Sciatic nerve (tissue), 2 donors: ENCODE measurements at regions not wholly inside any gene's neighbourhood (a gene's known extent, or its start where the extent isn't known, plus 50 kb on each side); places are given as distances from the start of the nearest gene placed in this dataset.
"Not testable (repeated sequence)": the region's sequence is repeated elsewhere in the genome, so short reads cannot be mapped to it uniquely, and the experiment has no call there.

ENCODE experiments used
- ATAC-seq: fragments of 200-7000 bp; cut with Tn5 transposase; one replicate; pipeline ENCODE4 v1.9.1; 2020; ENCODE audit warnings: mild to moderate bottlenecking, moderate library complexity
- DNase-seq: peaks from one replicate; pipeline ENCODE4 v3.0.0-alpha.2; 2020; ENCODE audit warnings: low spot score
- intact Hi-C: fragments of 100-400 bp; cut with DNase I; formaldehyde crosslinking; loops from one replicate; pipeline ENCODE4 v1.14.2; 2022
- donor health status: DM: no; HTN: no; CAD: no.
- donor health status: DM: no; HTN: no; CAD: no.

GRCh38 chr5:109630093-109630492 is 59.6 kb upstream of the MAN2A1 start:
- DNase-seq (no peak), ATAC-seq (peak; percentile 49)
- intact Hi-C loops = no loop called here

GRCh38 chr5:109628591-109628990 is 61.1 kb upstream of the MAN2A1 start:
- DNase-seq = no peak
- ATAC-seq = no peak
- intact Hi-C loops = no loop called here

GRCh38 chr5:109621266-109621665 is 68.5 kb upstream of the MAN2A1 start:
- ATAC-seq, intact Hi-C loops, DNase-seq: not testable (repeated sequence)

GRCh38 chr5:109620651-109621050 is 69.1 kb upstream of the MAN2A1 start:
- no peak for ATAC-seq
- DNase-seq = no peak
- intact Hi-C loops = no loop called here

- ATAC-seq = peak; percentile 87
- intact Hi-C loops = no loop called here
- DNase-seq = no peak
Measured at GRCh38 chr5:109619606-109620005, 70.1 kb upstream of the MAN2A1 start.

GRCh38 chr5:109619021-109619460 is 70.7 kb upstream of the MAN2A1 start:
- ATAC-seq = no peak
- DNase-seq = no peak
- intact Hi-C loops = no loop called here

- intact Hi-C loops = no loop called here
- DNase-seq (no peak), ATAC-seq (no peak)
Measured at GRCh38 chr5:109614981-109615380, 74.7 kb upstream of the MAN2A1 start.

- intact Hi-C loops = no loop called here
- ATAC-seq (peak; percentile 42), DNase-seq (no peak)
Measured at GRCh38 chr5:109614301-109614700, 75.4 kb upstream of the MAN2A1 start.

GRCh38 chr5:109612278-109612905 is 77.3 kb upstream of the MAN2A1 start:
- no peak for ATAC-seq
- DNase-seq = no peak
- intact Hi-C loops = no loop called here

- intact Hi-C loops = no loop called here
- no peak for DNase-seq
- no peak for ATAC-seq
Measured at GRCh38 chr5:109611505-109611904, 78.2 kb upstream of the MAN2A1 start.

GRCh38 chr5:109611061-109611460 is 78.7 kb upstream of the MAN2A1 start:
- intact Hi-C loops = no loop called here
- DNase-seq = no peak
- no peak for ATAC-seq

- no peak for ATAC-seq
- no peak for DNase-seq
- intact Hi-C loops = no loop called here
Measured at GRCh38 chr5:109610581-109610980, 79.1 kb upstream of the MAN2A1 start.

- intact Hi-C loops = no loop called here
- DNase-seq (no peak), ATAC-seq (no peak)
Measured at GRCh38 chr5:109605207-109605730, 84.5 kb upstream of the MAN2A1 start.

GRCh38 chr5:109604758-109605157 is 85.0 kb upstream of the MAN2A1 start:
- intact Hi-C loops = no loop called here
- no peak for DNase-seq
- no peak for ATAC-seq

- ATAC-seq (no peak), DNase-seq (no peak)
- intact Hi-C loops = no loop called here
Measured at GRCh38 chr5:109601736-109602135, 88.0 kb upstream of the MAN2A1 start.

GRCh38 chr5:109597893-109598292 is 91.8 kb upstream of the MAN2A1 start:
- intact Hi-C loops = no loop called here

GRCh38 chr5:109594217-109594616 is 95.5 kb upstream of the MAN2A1 start:
- intact Hi-C loops = no loop called here
- ATAC-seq = no peak
- no peak for DNase-seq

More at GRCh38 chr5:109597893-109598292, 91.8 kb upstream of the MAN2A1 start:
- ATAC-seq (no peak), DNase-seq (no peak)

GRCh38 chr5:109590799-109591198 is 98.9 kb upstream of the MAN2A1 start:
- DNase-seq (no peak), ATAC-seq (no peak)
- intact Hi-C loops = no loop called here

GRCh38 chr5:109589986-109590385 is 99.7 kb upstream of the MAN2A1 start:
- DNase-seq = no peak
- no peak for ATAC-seq
- intact Hi-C loops = no loop called here

GRCh38 chr5:109589239-109589638 is 100.5 kb upstream of the MAN2A1 start:
- ATAC-seq (no peak), DNase-seq (no peak)
- intact Hi-C loops = no loop called here
